Thoracic aorta (tissue), 2 donors: ENCODE measurements at regions not wholly inside any gene's neighbourhood (a gene's known extent, or its start where the extent isn't known, plus 50 kb on each side); places are given as distances from the start of the nearest gene placed in this dataset.
"Not testable (repeated sequence)": the region's sequence is repeated elsewhere in the genome, so short reads cannot be mapped to it uniquely, and the experiment has no call there.

Source experiments
- ATAC-seq: fragments of 150-250 bp; one replicate; pipeline ENCODE4 v1.8.0; 2017; ENCODE audit warnings: low read depth; ENCODE audit not compliant: insufficient number of reproducible peaks, low FRiP score
- DNase-seq: peaks from one replicate; pipeline ENCODE4 v3.0.0-alpha.2; 2020; ENCODE audit warnings: low spot score
- H3K27ac ChIP-seq, 2 donors: fragments of 200-600 bp; sonication (generic); 1 replicate in 1 of 2; 2 replicates in 1 of 2; pipeline ENCODE4 v1.5.1; 2016; ENCODE audit warnings: mild to moderate bottlenecking in 2 of 2, moderate library complexity in 2 of 2
- H3K27me3 ChIP-seq: fragments of 200-600 bp; sonication (generic); replicated peaks from 2 replicates; pipeline ENCODE4 v1.6.0; 2016; ENCODE audit warnings: mild to moderate bottlenecking; ENCODE audit not compliant: insufficient read depth
- H3K36me3 ChIP-seq: fragments of 200-600 bp; sonication (generic); one replicate; pipeline ENCODE4 v1.5.1; 2016
- H3K4me1 ChIP-seq, 2 donors: fragments of 200-600 bp; sonication (generic); 1 replicate in 1 of 2; 2 replicates in 1 of 2; pipeline versions ENCODE4 v1.5.1 to v1.6.0; 2016; ENCODE audit warnings: low read depth in 2 of 2, mild to moderate bottlenecking in 1 of 2; ENCODE audit not compliant: control insufficient read depth in 1 of 2
- H3K4me3 ChIP-seq: fragments of 200-600 bp; sonication (generic); 2 replicates; pipeline ENCODE4 v1.5.1; 2016; ENCODE audit warnings: mild to moderate bottlenecking
- H3K9me3 ChIP-seq: fragments of 200-600 bp; sonication (generic); 2 replicates; pipeline ENCODE4 v1.5.1; 2016
- TF ChIP-seq, protein P1 (sequence below): fragments of 200-600 bp; sonication (generic); IDR thresholded peaks from one replicate; pipeline ENCODE4 v1.5.1; 2019; ENCODE audit warnings: antibody characterized with exemption

DNA sequence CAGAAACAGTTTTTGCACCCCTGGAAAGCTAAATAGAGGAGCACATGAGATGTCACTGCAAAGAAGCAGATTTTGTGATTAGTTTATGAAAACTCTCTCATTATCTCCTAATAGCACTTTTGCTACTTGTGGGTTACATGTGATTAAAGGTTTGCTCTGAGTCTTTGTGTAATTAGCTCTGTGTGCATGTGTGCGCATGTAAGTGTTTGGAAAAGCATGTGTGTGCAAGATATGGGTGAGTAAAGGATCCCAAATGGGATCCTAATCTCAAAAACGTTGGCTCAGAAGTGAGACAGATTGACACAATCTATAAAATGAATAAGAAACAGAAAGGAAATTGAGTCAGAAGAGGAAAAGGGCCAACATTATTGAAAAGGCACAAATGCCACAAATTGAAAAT lies 104.5 kb downstream of the SKIDA1 start:
- TF ChIP-seq, protein P1, sequence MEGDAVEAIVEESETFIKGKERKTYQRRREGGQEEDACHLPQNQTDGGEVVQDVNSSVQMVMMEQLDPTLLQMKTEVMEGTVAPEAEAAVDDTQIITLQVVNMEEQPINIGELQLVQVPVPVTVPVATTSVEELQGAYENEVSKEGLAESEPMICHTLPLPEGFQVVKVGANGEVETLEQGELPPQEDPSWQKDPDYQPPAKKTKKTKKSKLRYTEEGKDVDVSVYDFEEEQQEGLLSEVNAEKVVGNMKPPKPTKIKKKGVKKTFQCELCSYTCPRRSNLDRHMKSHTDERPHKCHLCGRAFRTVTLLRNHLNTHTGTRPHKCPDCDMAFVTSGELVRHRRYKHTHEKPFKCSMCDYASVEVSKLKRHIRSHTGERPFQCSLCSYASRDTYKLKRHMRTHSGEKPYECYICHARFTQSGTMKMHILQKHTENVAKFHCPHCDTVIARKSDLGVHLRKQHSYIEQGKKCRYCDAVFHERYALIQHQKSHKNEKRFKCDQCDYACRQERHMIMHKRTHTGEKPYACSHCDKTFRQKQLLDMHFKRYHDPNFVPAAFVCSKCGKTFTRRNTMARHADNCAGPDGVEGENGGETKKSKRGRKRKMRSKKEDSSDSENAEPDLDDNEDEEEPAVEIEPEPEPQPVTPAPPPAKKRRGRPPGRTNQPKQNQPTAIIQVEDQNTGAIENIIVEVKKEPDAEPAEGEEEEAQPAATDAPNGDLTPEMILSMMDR = no peak
- no peaks in the 10 kb centered on the region for H3K4me1 ChIP-seq
- ATAC-seq (no peak), DNase-seq (no peak)
- no peaks in the 10 kb centered on the region for H3K9me3 ChIP-seq
- no peaks in the 10 kb centered on the region for H3K27me3 ChIP-seq
- H3K36me3 ChIP-seq = no peaks in the 10 kb centered on the region
- no peak overlapping the region for H3K27ac ChIP-seq
- H3K4me3 ChIP-seq = no peak overlapping the region

DNA sequence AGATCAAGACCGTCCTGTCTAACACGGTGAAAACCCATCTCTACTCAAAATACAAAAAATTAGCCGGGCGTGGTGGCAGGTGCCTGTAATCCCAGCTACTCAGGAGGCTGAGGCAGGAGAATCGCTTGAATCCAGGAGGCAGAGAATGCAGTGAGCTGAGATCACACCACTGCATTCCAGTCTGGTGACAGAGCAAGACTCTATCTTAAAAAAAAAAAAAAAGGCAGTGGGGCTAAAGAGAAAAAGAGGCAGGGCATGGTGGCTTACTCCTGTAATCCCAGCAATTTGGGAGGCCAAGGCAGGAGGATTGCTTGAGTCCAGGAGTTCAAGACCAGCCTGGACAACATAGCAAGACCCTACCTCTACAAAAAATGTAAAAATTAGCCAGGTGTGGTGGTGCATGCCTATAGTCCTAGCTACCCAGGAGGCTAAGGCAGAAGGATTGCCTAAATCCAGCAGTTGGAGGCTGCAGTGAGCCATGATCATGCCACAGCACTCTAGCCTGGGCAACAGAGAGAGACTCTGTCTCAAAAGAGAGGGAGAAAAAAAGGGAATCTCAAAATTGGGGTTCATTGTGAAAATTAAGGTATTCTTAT lies 106.4 kb downstream of the SKIDA1 start:
- not testable (repeated sequence) for H3K4me1 ChIP-seq, ATAC-seq, H3K27ac ChIP-seq, H3K27me3 ChIP-seq, H3K4me3 ChIP-seq, DNase-seq, H3K9me3 ChIP-seq, H3K36me3 ChIP-seq

- H3K4me3 ChIP-seq = no peak overlapping the region
- H3K36me3 ChIP-seq = no peaks in the 10 kb centered on the region
- no peak for DNase-seq
- no peaks in the 10 kb centered on the region for H3K9me3 ChIP-seq
- no peak overlapping the region for H3K27ac ChIP-seq
- ATAC-seq = no peak
- no peaks in the 10 kb centered on the region for H3K27me3 ChIP-seq
- TF ChIP-seq, protein P1 = no peak
- H3K4me1 ChIP-seq = no peaks in the 10 kb centered on the region
These were observed 108.2 kb downstream of the SKIDA1 start for GRCh38 chr10:21417172-21417712.

- TF ChIP-seq, protein P1 = no peak
- Histone ChIP-seq H3K4me3 (no peak overlapping the region), H3K36me3 (no peaks in the 10 kb centered on the region), H3K9me3 (no peaks in the 10 kb centered on the region), H3K27ac (no peak overlapping the region), H3K27me3 (no peaks in the 10 kb centered on the region), H3K4me1 (no peaks in the 10 kb centered on the region)
- ATAC-seq = no peak
- no peak for DNase-seq
These were observed 111.8 kb downstream of the SKIDA1 start for GRCh38 chr10:21413680-21414079.

DNA sequence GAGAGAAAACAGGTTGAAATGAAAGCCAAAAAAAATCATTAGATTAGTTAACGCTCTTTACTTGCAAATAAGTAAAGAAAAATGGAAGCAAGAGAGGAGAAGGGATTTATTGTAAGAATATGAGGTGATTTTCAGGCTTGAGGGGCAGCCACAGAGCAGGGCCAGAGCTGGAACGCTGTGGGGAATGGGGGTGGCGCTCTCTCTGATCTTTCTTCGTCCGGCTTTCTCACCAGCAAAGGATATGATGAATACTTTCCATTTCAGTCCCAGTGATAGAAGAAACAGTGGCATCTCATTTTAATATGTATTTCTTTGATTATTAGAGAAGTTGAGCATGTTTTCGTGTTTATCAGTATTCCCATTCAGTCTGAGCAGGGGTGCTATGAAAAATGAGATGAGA lies 112.2 kb downstream of the SKIDA1 start:
- ATAC-seq = no peak
- Histone ChIP-seq H3K4me1 (no peaks in the 10 kb centered on the region), H3K4me3 (no peak overlapping the region), H3K27ac (no peak overlapping the region), H3K36me3 (no peaks in the 10 kb centered on the region), H3K9me3 (no peaks in the 10 kb centered on the region), H3K27me3 (no peaks in the 10 kb centered on the region)
- TF ChIP-seq, protein P1 = no peak
- no peak for DNase-seq
